BJ (cell line): ENCODE measurements at regions not wholly inside any gene's neighbourhood (a gene's known extent, or its start where the extent isn't known, plus 50 kb on each side); places are given as distances from the start of the nearest gene placed in this dataset.
A peak's percentile ranks its signal among the peaks of the same experiment; 100 is the strongest.
"Not testable (repeated sequence)": the region's sequence is repeated elsewhere in the genome, so short reads cannot be mapped to it uniquely, and the experiment has no call there.

Experiments
- CTCF ChIA-PET: fragments of 350-600 bp; formaldehyde crosslinking; extraction: SDS; loops from one replicate; lab custom pipeline; 2021; ENCODE audit warnings: antibody characterized with exemption, inconsistent platforms; lab: Yijun Ruan, JAX
- POLR2A ChIA-PET: fragments of 300-600 bp; sonication (Branson Sonifier 250); formaldehyde crosslinking; extraction: SDS; loops from one replicate; lab custom pipeline; 2021; ENCODE audit warnings: antibody characterized with exemption; lab: Charles Lee
- DNase-seq: peaks from one replicate; pipeline ENCODE4 v3.0.0-alpha.2; 2011; ENCODE audit warnings: low read depth
- H3K27me3 ChIP-seq: 2 replicates; pipeline ENCODE4 v1.6.0; 2011; ENCODE audit warnings: low read length; ENCODE audit not compliant: control insufficient read depth, insufficient read depth
- H3K36me3 ChIP-seq: 2 replicates; pipeline ENCODE4 v1.5.1; 2011; ENCODE audit warnings: low read length; ENCODE audit not compliant: control insufficient read depth, insufficient read depth
- H3K4me3 ChIP-seq: 2 replicates; pipeline ENCODE4 v1.5.1; 2011; ENCODE audit warnings: low read depth, mild to moderate bottlenecking, control low read depth, low read length
- TF ChIP-seq, protein P1 (sequence below): IDR thresholded peaks from 2 replicates; pipeline ENCODE4 v1.5.1; 2011; ENCODE audit warnings: low read depth, mild to moderate bottlenecking, control low read depth, inconsistent platforms, low read length, moderate library complexity; ENCODE audit not compliant: insufficient read depth

- H3K27me3 ChIP-seq: no peaks in the 10 kb centered on the region
- POLR2A ChIA-PET: no interaction called here
These were observed 72.7 kb upstream of the NREP start for GRCh38 chr5:111829701-111830100.

DNA sequence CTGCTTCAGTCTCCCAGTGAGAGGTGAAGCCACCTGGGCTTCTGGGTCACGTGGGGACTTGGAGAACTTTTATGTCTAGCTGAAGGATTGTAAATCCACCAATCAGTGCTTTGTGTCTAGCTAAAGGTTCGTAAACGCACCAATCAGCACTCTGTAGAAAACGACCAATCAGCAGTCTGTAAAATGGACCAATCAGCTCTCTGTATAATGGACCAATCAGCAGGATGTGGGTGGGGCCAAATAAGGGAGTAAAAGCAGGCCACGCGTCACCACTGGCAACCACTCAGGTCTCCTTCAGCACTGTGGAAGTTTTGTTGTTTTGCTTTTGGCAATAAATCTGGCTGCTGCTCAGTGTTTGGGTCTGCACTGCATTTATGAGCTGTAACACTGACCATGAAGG lies 69.1 kb upstream of the NREP start:
- ChIA-PET CTCF (interaction anchor here (1.3 kb wide), 1 partner anchor 143 kb away, joined by 3 read pairs; no protein-coding TSS in a partner anchor), POLR2A (no interaction called here)
- H3K27me3 ChIP-seq: no peaks in the 10 kb centered on the region
- no peak for DNase-seq
- no peak overlapping the region for H3K4me3 ChIP-seq
- H3K36me3 ChIP-seq: no peaks in the 10 kb centered on the region
- TF ChIP-seq, protein P1, sequence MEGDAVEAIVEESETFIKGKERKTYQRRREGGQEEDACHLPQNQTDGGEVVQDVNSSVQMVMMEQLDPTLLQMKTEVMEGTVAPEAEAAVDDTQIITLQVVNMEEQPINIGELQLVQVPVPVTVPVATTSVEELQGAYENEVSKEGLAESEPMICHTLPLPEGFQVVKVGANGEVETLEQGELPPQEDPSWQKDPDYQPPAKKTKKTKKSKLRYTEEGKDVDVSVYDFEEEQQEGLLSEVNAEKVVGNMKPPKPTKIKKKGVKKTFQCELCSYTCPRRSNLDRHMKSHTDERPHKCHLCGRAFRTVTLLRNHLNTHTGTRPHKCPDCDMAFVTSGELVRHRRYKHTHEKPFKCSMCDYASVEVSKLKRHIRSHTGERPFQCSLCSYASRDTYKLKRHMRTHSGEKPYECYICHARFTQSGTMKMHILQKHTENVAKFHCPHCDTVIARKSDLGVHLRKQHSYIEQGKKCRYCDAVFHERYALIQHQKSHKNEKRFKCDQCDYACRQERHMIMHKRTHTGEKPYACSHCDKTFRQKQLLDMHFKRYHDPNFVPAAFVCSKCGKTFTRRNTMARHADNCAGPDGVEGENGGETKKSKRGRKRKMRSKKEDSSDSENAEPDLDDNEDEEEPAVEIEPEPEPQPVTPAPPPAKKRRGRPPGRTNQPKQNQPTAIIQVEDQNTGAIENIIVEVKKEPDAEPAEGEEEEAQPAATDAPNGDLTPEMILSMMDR: no peak

More at GRCh38 chr5:111829701-111830100, 72.7 kb upstream of the NREP start:
- TF ChIP-seq, protein P1: no peak
- peak; percentile 57 for DNase-seq
- CTCF ChIA-PET: interaction anchor here (1.1 kb wide), 2 partner anchors 9 to 279 kb away, joined by 3 to 5 read pairs; no protein-coding TSS in a partner anchor
- no peak overlapping the region for H3K4me3 ChIP-seq
- no peaks in the 10 kb centered on the region for H3K36me3 ChIP-seq

DNA sequence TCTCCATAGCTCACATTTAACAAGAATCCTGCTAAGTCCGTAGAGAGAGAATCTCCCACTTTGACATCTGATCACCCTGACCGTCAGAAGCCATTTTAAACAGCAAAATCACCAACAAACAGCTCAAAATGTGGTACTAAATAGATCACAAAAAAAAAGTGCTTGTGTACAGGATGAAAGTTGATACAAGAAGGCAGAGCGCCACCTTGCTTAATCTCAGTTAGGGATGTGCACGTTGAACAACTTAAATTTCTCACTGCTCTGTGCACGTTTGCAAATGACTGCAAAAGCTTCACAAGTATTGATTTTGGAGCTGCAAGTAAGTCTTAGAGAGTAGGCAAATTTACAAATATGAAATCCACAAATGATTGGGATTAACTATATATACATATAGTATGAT lies 63.1 kb upstream of the NREP start:
- TF ChIP-seq, protein P1: no peak
- Histone ChIP-seq H3K27me3 (no peaks in the 10 kb centered on the region), H3K4me3 (no peak overlapping the region), H3K36me3 (no peaks in the 10 kb centered on the region)
- ChIA-PET POLR2A (no interaction called here), CTCF (interaction anchor here (0.9 to 1.6 kb wide), 5 partner anchors 10 to 268 kb away, joined by 3 to 5 read pairs (median 3); no protein-coding TSS in a partner anchor)
- DNase-seq: no peak

GRCh38 chr5:111819028-111819427 lies 62.0 kb upstream of the NREP start:
- H3K36me3 ChIP-seq, H3K4me3 ChIP-seq, H3K27me3 ChIP-seq, DNase-seq, POLR2A ChIA-PET: not testable (repeated sequence)
- CTCF ChIA-PET: interaction anchor here (1.0 kb wide), 1 partner anchor 21 kb away, joined by 3 read pairs; no protein-coding TSS in a partner anchor

- no peaks in the 10 kb centered on the region for H3K36me3 ChIP-seq
- no peak overlapping the region for H3K4me3 ChIP-seq
- no peak for DNase-seq
- no peaks in the 10 kb centered on the region for H3K27me3 ChIP-seq
- TF ChIP-seq, protein P1: no peak
- ChIA-PET POLR2A (interaction anchor here (0.6 kb wide), 1 partner anchor 170 kb away, joined by 5 read pairs; no protein-coding TSS in a partner anchor), CTCF (no interaction called here)
These were observed 56.5 kb upstream of the NREP start for GRCh38 chr5:111813537-111813936.

DNA sequence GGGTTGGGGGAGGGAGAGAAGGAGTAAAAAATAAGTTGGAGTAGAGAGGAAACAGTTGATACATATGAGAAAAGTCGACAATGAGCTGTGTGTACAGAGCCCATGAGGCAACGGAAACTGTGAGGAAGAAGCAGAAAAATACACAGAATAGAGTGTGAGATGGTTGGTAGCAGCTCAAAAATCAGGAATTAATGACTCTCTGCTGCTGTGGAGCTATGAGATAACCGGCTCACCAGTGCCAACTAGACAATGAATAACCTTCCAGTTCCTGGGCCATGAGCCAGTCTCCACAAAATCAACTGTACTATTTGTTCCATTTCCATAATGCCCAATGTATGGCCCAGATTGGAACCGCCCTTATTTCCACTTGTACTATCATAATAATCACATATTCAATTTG lies 53.1 kb upstream of the NREP start:
- H3K4me3 ChIP-seq: no peak overlapping the region
- ChIA-PET CTCF (interaction anchor here (0.9 to 1.3 kb wide), 4 partner anchors 11 to 33 kb away, joined by 3 to 5 read pairs (median 4); no protein-coding TSS in a partner anchor), POLR2A (no interaction called here)
- no peaks in the 10 kb centered on the region for H3K36me3 ChIP-seq
- no peak for DNase-seq
- no peaks in the 10 kb centered on the region for H3K27me3 ChIP-seq
- TF ChIP-seq, protein P1: no peak
